MM.1S (cell line): ENCODE measurements at regions not wholly inside any gene's neighbourhood (a gene's known extent, or its start where the extent isn't known, plus 50 kb on each side); places are given as distances from the start of the nearest gene placed in this dataset.

ENCODE experiments used
- DNase-seq: peaks from one replicate; pipeline ENCODE4 v3.0.0-alpha.2; 2015
- H2AFZ ChIP-seq: fragments of 300-600 bp; sonication (generic); 2 replicates; pipeline ENCODE4 v1.6.0; 2016; ENCODE audit warnings: antibody characterized with exemption, low read length
- H3F3A ChIP-seq: fragments of 300-600 bp; sonication (generic); 2 replicates; pipeline ENCODE4 v1.6.1; 2016; ENCODE audit warnings: mild to moderate bottlenecking, antibody characterized with exemption, low read length, moderate library complexity, mixed read lengths; ENCODE audit not compliant: insufficient read depth
- H3K27ac ChIP-seq: fragments of 300-600 bp; sonication (generic); 2 replicates; pipeline ENCODE4 v1.5.1; 2016; ENCODE audit warnings: mild to moderate bottlenecking, low read length
- H3K27me3 ChIP-seq: fragments of 300-600 bp; sonication (generic); replicated peaks from 2 replicates; pipeline ENCODE4 v1.6.0; 2016; ENCODE audit warnings: low read length; ENCODE audit not compliant: insufficient read depth
- H3K36me3 ChIP-seq: fragments of 300-600 bp; sonication (generic); replicated peaks from 2 replicates; pipeline ENCODE4 v1.6.1; 2016; ENCODE audit warnings: mild to moderate bottlenecking, low read length, mixed read lengths; ENCODE audit not compliant: insufficient read depth
- H3K4me1 ChIP-seq: fragments of 300-600 bp; sonication (generic); 2 replicates; pipeline ENCODE4 v1.6.1; 2016; ENCODE audit warnings: low read length, mixed read lengths
- H3K4me2 ChIP-seq: fragments of 300-600 bp; sonication (generic); 2 replicates; pipeline ENCODE4 v1.6.0; 2016; ENCODE audit warnings: low read depth, low read length
- H3K4me3 ChIP-seq: fragments of 300-600 bp; sonication (generic); 2 replicates; pipeline ENCODE4 v1.5.1; 2016; ENCODE audit warnings: low read length, mixed read lengths
- H3K79me2 ChIP-seq: fragments of 300-600 bp; sonication (generic); 2 replicates; pipeline ENCODE4 v1.6.1; 2016; ENCODE audit warnings: mixed run types, low read length, mixed read lengths
- H3K9ac ChIP-seq: fragments of 300-600 bp; sonication (generic); 2 replicates; pipeline ENCODE4 v1.6.1; 2016; ENCODE audit warnings: low read length, mixed read lengths
- H3K9me2 ChIP-seq: fragments of 300-600 bp; sonication (generic); replicated peaks from 2 replicates; pipeline ENCODE4 v1.6.1; 2016; ENCODE audit warnings: mild to moderate bottlenecking, low read length, mixed read lengths; ENCODE audit not compliant: insufficient read depth
- H3K9me3 ChIP-seq: fragments of 300-600 bp; sonication (generic); replicated peaks from 2 replicates; pipeline ENCODE4 v1.6.1; 2016; ENCODE audit warnings: mild to moderate bottlenecking, low read length, mixed read lengths; ENCODE audit not compliant: insufficient read depth
- H4K20me1 ChIP-seq: fragments of 300-600 bp; sonication (generic); 2 replicates; pipeline ENCODE4 v1.6.1; 2016; ENCODE audit warnings: mild to moderate bottlenecking, low read length, moderate library complexity, mixed read lengths; ENCODE audit not compliant: insufficient read depth
- EZH2 ChIP-seq: fragments of 300-600 bp; sonication (generic); optimal IDR thresholded peaks from 2 replicates; pipeline ENCODE3; 2017; ENCODE audit warnings: low read depth, mild to moderate bottlenecking, antibody characterized with exemption, low read length, mixed read lengths
- EZH2phosphoT487 ChIP-seq: fragments of 300-600 bp; sonication (generic); IDR thresholded peaks from 2 replicates; pipeline ENCODE4 v1.6.1; 2018; ENCODE audit warnings: antibody characterized with exemption, low read length
- TF ChIP-seq, protein P1 (sequence below): fragments of 300-600 bp; sonication (generic); IDR thresholded peaks from 2 replicates; pipeline ENCODE4 v1.5.1; 2016; ENCODE audit warnings: antibody characterized with exemption, low read length, mixed read lengths

DNA sequence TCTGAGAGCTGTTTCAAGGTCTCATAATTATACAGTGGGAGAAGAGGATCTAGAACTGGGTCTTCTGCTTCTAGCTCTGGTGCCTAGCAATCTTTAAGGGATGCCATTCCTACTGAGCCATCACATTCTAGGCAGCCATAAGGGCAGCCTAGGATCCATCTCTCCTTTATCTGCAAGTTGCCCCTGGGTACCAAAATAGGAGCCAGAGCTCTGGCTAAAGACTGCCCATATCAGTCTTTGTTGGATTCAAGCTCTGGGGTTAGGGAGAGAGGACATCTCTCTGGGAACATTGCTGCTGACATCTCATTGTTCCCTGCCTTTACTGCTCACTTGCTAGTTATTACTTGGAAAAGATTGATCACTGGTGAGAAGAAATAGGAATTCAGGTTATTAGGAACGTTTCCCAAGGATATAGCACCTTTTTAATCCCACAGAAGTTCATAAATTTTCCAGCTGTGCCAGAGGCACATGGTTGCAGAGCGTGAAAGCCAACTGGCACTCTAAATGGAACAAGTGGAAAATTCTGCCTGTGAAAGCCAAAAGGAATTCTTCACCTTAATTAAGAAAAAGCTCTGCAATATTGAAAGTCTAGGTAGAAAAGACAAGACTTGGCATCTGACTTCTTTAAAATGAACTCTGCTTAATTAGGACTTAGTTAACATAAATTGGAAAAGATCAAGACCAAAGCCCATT is 102.2 kb downstream of the CDC42EP3 start:
- peaks cover 6% of the 10 kb centered on the region; the same call in 1 of the 2 replicates for H3K4me1 ChIP-seq
- no peak overlapping the region for H3K27ac ChIP-seq
- H3K79me2 ChIP-seq: no peaks in the 10 kb centered on the region
- no peaks in the 10 kb centered on the region for H3K9me2 ChIP-seq
- no peak overlapping the region for H3K9ac ChIP-seq
- no peak for DNase-seq
- H3K4me3 ChIP-seq: no peak overlapping the region
- H4K20me1 ChIP-seq: no peaks in the 10 kb centered on the region
- TF ChIP-seq EZH2phosphoT487: no peak
- TF ChIP-seq EZH2: no peak
- TF ChIP-seq, protein P1, sequence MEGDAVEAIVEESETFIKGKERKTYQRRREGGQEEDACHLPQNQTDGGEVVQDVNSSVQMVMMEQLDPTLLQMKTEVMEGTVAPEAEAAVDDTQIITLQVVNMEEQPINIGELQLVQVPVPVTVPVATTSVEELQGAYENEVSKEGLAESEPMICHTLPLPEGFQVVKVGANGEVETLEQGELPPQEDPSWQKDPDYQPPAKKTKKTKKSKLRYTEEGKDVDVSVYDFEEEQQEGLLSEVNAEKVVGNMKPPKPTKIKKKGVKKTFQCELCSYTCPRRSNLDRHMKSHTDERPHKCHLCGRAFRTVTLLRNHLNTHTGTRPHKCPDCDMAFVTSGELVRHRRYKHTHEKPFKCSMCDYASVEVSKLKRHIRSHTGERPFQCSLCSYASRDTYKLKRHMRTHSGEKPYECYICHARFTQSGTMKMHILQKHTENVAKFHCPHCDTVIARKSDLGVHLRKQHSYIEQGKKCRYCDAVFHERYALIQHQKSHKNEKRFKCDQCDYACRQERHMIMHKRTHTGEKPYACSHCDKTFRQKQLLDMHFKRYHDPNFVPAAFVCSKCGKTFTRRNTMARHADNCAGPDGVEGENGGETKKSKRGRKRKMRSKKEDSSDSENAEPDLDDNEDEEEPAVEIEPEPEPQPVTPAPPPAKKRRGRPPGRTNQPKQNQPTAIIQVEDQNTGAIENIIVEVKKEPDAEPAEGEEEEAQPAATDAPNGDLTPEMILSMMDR: no peak
- H3K36me3 ChIP-seq: no peaks in the 10 kb centered on the region
- no peaks in the 10 kb centered on the region for H3F3A ChIP-seq
- no peaks in the 10 kb centered on the region for H3K9me3 ChIP-seq
- H2AFZ ChIP-seq: no peak overlapping the region
- H3K4me2 ChIP-seq: no peak overlapping the region
- H3K27me3 ChIP-seq: no peaks in the 10 kb centered on the region

DNA sequence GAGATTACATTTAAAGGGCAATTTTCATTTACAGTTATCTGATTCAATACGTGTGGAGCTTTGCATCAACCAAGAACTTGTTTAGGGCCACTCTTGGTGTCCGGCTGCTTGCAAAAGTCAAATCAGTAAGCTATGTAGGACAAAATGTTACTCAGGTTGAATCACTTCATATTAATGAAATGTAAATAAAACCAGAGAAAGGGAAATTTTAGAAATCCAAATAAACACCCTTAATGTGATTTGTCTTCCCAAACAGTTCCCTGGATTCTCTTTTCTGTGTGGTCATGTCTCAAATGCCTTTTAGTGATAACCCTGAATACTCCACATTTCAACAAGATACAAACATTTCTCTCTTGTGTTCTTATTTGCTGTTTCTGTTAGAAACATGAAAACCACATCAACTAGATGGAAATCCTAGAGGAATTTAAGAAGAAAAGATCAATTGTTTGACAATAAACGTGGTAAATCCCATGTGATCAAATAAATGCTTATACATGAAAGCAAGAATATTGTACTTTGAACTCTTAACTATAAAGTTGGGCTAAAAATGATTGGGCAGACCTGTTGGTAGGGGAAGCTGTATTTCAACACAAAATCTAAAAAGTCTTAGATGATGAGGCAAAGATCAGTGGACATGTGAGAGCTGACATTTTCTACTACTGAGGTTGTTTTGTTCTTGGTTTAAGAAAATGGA is 101.3 kb downstream of the CDC42EP3 start:
- DNase-seq: no peak
- Histone ChIP-seq H3K4me1 (peaks cover 9% of the 10 kb centered on the region; the same call in 1 of the 2 replicates), H3K9me2 (no peaks in the 10 kb centered on the region), H3K36me3 (no peaks in the 10 kb centered on the region), H3K9ac (no peak overlapping the region), H4K20me1 (no peaks in the 10 kb centered on the region), H3K9me3 (no peaks in the 10 kb centered on the region), H3K79me2 (no peaks in the 10 kb centered on the region), H3K27me3 (no peaks in the 10 kb centered on the region), H3F3A (no peaks in the 10 kb centered on the region), H2AFZ (no peak overlapping the region), H3K4me3 (no peak overlapping the region), H3K27ac (no peak overlapping the region), H3K4me2 (no peak overlapping the region)
- no peak for TF ChIP-seq EZH2
- TF ChIP-seq, protein P1: no peak
- TF ChIP-seq EZH2phosphoT487: no peak

DNA sequence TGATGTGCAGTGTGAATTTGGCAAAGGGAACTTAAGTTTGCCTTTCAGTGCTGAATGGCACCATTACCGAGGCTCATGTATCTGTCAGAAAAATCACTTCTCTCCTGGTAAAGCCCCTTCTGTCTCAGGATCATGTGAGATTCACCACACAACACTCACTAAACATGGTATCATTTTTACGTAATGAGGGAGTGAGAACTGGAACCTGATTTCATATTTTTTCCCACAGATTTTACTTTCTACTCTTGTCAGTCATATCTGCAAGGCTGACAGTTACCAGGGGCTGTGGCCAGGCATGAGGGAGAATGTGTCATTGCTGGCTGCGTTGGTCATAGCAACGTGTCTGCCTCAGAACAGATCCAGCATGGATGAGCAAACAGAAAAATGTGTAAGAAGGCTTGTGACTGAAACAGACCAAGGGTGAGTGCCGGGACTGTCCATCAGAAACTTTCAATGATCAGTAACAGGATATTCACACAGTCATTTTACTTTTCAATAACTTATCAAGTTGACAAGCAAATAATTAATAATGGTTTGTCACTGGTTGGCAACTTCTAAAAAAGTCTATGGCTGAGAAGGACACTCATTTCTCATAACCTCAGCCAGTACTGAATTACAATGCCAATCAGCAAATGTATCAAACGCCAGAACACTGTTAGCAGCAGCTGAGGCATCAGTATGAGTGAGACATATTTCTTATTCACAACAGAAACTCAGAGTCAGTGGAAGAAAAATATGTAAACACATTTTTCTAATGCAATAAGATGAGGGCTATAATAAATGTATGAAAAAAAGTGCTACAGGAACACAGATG is 100.5 kb downstream of the CDC42EP3 start:
- no peak overlapping the region for H3K9ac ChIP-seq
- H3K4me1 ChIP-seq: peaks cover 9% of the 10 kb centered on the region; the same call in 1 of the 2 replicates
- TF ChIP-seq, protein P1: no peak
- TF ChIP-seq EZH2 (no peak), EZH2phosphoT487 (no peak)
- H3K4me2 ChIP-seq: no peak overlapping the region
- H3K27me3 ChIP-seq: no peaks in the 10 kb centered on the region
- no peaks in the 10 kb centered on the region for H3K36me3 ChIP-seq
- H3K27ac ChIP-seq: no peak overlapping the region
- H3F3A ChIP-seq: no peaks in the 10 kb centered on the region
- no peaks in the 10 kb centered on the region for H3K9me2 ChIP-seq
- H2AFZ ChIP-seq: no peak overlapping the region
- no peak overlapping the region for H3K4me3 ChIP-seq
- H3K9me3 ChIP-seq: no peaks in the 10 kb centered on the region
- H3K79me2 ChIP-seq: no peaks in the 10 kb centered on the region
- DNase-seq: no peak
- no peaks in the 10 kb centered on the region for H4K20me1 ChIP-seq
